Pancreas (tissue), 10 donors: ENCODE measurements at regions not wholly inside any gene's neighbourhood (a gene's known extent, or its start where the extent isn't known, plus 50 kb on each side); places are given as distances from the start of the nearest gene placed in this dataset.

ENCODE experiments used
- ATAC-seq, 4 donors: fragments of 200-7000 bp; cut with Tn5 transposase; one replicate each; pipeline versions ENCODE4 v1.8.0 to v1.9.1; 2020; ENCODE audit warnings: mild to moderate bottlenecking in 4 of 4, moderate library complexity in 4 of 4
- DNase-seq, 6 donors: peaks; one replicate each; pipeline ENCODE4 v3.0.0-alpha.2; 2020
- FAIRE-seq: peaks from 2 replicates; lab custom pipeline; 2012; peaks lifted over from hg19 to GRCh38; lab: Jason Lieb, UNC
- H3K27ac ChIP-seq, 4 donors: fragments of 200-600 bp; sonication (generic); 1 replicate in 3 of 4; 2 replicates in 1 of 4; pipeline versions ENCODE4 v1.5.0 to v1.8.0; 2020
- H3K27me3 ChIP-seq, 4 donors: fragments of 200-600 bp; one replicate each; pipeline ENCODE4 v1.8.0; 2021
- H3K36me3 ChIP-seq, 3 donors: fragments of 200-600 bp; sonication (generic) in 1 of 3; one replicate each; pipeline versions ENCODE4 v1.5.0 to v1.8.0; 2020 to 2021
- H3K4me1 ChIP-seq, 3 donors: fragments of 200-600 bp; one replicate each; pipeline ENCODE4 v1.8.0; 2021
- H3K4me3 ChIP-seq, 4 donors: fragments of 200-600 bp; sonication (generic) in 2 of 4; one replicate each; pipeline versions ENCODE4 v1.5.0 to v1.8.0; 2020 to 2021
- H3K9me3 ChIP-seq, 4 donors: fragments of 200-600 bp; one replicate each; pipeline ENCODE4 v1.8.0; 2021
- WGBS, 2 donors: extraction: QIAGEN DNeasy Blood & Tissue Kit; methylation state at CpG; one replicate each; pipeline ENCODE4 v1.1.7; 2013; 5-methylcytosine and 5-hydroxymethylcytosine counted together
- intact Hi-C, 3 donors: fragments of 100-400 bp; cut with DNase I; formaldehyde crosslinking; loops; one replicate each; pipeline versions ENCODE4 v1.11.1 to v1.14.2; 2022
- TF ChIP-seq, protein P1 (sequence below), 4 donors: fragments of 200-600 bp; sonication (generic) in 3 of 4; IDR thresholded peaks; one replicate each; pipeline versions ENCODE4 v1.5.0 to v1.8.0; 2021; ENCODE audit warnings: antibody characterized with exemption in 4 of 4
- donor health status: healthy with polysubstance abuse.
- donor health status: DM: no; HTN: no; CAD: no; lungs with moderate emphysema.
- donor health status: DM: no; HTN: no; CAD: no.
- donor health status: control.
- donor health status: control.
- donor health status: Bipolar disorder and iron deficiency.
- donor health status: DM: yes; HTN: yes; CAD: no.
- donor health status: DM: no; HTN: no; CAD: no.
- donor health status: DM: no; HTN: no; CAD: no.
- donor health status: DM: yes; HTN: yes; CAD: no.

DNA sequence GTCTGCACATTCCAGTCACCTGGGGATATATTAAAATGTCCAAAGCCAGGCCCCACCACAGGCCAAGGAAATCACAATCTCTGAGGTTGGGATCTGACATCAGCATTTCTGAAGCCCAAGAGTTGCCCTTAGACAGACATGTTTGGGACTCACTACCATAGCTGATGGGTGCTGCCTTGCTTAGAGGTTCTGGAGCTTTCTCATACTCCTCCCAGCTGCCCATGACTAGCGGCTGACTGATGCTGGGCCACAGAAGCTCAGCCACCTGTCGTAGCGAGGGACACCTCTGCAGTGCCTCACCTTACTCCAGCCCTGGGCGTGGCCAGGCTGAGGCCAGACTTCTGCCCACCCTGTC, 58.8 kb upstream of the XCR1 start:
- Histone ChIP-seq H3K27me3 (no peaks in the 10 kb centered on the region), H3K4me3 (no peak overlapping the region), H3K36me3 (no peaks in the 10 kb centered on the region), H3K4me1 (no peaks in the 10 kb centered on the region), H3K27ac (no peak overlapping the region), H3K9me3 (no peaks in the 10 kb centered on the region)
- ATAC-seq, result no peak
- no peak for DNase-seq
- intact Hi-C loops, result loop anchor here in 2 of 3 donors (10.0 kb wide), 3 partner anchors 151 to 321 kb away; partner anchors contain the start of gene CCR5 (in 1 of the 2)
- WGBS, 2 donors, result 88 to 94% methylated on average over 4 of the region's 4 CpGs
- TF ChIP-seq, protein P1, sequence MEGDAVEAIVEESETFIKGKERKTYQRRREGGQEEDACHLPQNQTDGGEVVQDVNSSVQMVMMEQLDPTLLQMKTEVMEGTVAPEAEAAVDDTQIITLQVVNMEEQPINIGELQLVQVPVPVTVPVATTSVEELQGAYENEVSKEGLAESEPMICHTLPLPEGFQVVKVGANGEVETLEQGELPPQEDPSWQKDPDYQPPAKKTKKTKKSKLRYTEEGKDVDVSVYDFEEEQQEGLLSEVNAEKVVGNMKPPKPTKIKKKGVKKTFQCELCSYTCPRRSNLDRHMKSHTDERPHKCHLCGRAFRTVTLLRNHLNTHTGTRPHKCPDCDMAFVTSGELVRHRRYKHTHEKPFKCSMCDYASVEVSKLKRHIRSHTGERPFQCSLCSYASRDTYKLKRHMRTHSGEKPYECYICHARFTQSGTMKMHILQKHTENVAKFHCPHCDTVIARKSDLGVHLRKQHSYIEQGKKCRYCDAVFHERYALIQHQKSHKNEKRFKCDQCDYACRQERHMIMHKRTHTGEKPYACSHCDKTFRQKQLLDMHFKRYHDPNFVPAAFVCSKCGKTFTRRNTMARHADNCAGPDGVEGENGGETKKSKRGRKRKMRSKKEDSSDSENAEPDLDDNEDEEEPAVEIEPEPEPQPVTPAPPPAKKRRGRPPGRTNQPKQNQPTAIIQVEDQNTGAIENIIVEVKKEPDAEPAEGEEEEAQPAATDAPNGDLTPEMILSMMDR (IDR thresholded peaks at IDR 0.05), result no peak
- no peak for FAIRE-seq

DNA sequence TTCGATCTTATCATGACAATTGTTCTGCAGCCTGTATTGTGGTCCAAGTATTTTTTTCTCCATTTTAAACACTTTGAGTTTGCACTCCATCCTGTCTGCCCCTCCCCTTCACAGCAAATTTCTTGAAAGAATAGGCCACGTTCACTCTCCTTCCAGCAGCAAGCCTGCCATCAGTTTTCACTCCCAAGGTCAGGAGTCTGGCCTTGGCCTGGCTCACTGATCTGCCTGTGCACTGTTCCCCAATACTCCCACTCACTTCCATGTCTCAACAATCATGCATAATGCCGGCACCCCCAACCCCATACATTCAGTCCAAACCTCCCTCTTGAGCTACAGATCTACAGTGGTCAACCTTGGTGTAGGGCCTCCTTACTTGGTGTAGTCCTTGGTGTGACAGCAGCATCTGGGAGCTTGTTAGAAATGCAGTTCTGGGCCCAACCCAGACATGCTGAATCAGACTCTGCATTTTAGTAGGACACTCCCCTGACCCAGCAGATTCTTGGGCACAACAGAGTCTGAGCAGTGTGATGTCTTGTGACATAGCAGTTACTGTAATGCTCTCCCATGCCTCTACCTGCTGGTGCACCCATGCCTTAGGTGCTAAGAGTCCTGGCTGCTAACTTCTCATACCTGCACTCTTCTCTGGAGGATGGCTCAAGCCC, 58.3 kb upstream of the XCR1 start:
- H3K27me3 ChIP-seq, result no peaks in the 10 kb centered on the region
- no peaks in the 10 kb centered on the region for H3K36me3 ChIP-seq
- no peak overlapping the region for H3K4me3 ChIP-seq
- ATAC-seq (no peak), DNase-seq (no peak), FAIRE-seq (no peak)
- H3K27ac ChIP-seq, result no peak overlapping the region
- TF ChIP-seq, protein P1 (IDR thresholded peaks at IDR 0.05), result no peak
- intact Hi-C loops, result loop anchor here in 2 of 3 donors (10.0 kb wide), 3 partner anchors 151 to 321 kb away; partner anchors contain the start of gene CCR5 (in 1 of the 2)
- 36 to 60% methylated on average over 3 of the region's 3 CpGs for WGBS, 2 donors
- H3K9me3 ChIP-seq, result no peaks in the 10 kb centered on the region
- H3K4me1 ChIP-seq, result no peaks in the 10 kb centered on the region

DNA sequence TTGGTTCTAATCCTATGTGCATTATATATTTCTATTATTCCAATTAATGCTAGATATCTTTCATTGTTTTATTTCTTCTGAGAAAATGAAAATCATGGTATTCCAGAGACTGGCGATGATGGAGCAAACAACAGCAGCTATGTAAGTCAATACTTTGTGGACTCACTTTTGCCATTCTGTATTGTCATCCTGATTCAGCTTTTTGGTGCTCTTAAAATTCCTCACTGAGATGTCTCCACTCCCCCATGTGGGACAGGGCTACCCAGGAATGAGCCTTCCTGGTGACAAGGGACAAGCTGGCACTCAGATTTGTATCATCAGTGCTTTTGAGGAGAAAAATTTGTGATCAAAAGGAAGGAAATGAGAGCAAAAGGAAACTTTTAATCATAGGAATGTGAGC, 56.7 kb upstream of the XCR1 start:
- Histone ChIP-seq H3K27me3 (no peaks in the 10 kb centered on the region), H3K27ac (no peak overlapping the region), H3K36me3 (no peaks in the 10 kb centered on the region), H3K4me3 (no peak overlapping the region), H3K9me3 (no peaks in the 10 kb centered on the region), H3K4me1 (no peaks in the 10 kb centered on the region)
- TF ChIP-seq, protein P1 (IDR thresholded peaks at IDR 0.05), result no peak
- DNase-seq (no peak), FAIRE-seq (no peak), ATAC-seq (no peak)
- WGBS, 2 donors, result 92 to 98% methylated on average over 1 of the region's 1 CpG
- intact Hi-C loops, result loop anchor here in 2 of 3 donors (10.0 kb wide), 3 partner anchors 149 to 319 kb away; partner anchors contain the start of gene CCR5 (in 1 of the 2)

DNA sequence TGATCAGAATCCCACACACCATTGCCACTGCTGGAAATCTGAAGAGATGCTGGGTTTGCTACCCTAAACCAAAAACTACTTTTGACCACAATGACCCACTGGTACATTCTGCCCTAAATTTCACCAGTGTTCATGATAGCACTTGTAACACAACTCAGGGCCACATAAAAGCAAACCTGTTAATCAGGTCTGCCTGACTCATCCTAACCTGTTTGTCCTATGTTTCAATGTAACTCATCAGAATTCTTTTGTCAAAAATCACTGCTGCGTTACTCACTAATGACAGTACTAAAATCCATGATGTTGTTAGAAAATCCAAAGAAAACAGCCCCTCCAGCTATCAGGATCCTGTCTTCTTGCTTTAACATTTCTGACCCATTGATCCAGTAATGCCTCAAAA, 55.6 kb upstream of the XCR1 start:
- DNase-seq (no peak), FAIRE-seq (no peak), ATAC-seq (no peak)
- no peaks in the 10 kb centered on the region for H3K4me1 ChIP-seq
- no peaks in the 10 kb centered on the region for H3K9me3 ChIP-seq
- no peaks in the 10 kb centered on the region for H3K27me3 ChIP-seq
- no peaks in the 10 kb centered on the region for H3K36me3 ChIP-seq
- TF ChIP-seq, protein P1 (IDR thresholded peaks at IDR 0.05), result no peak
- intact Hi-C loops, result loop anchor here in 2 of 3 donors (10.0 kb wide), 3 partner anchors 148 to 318 kb away; partner anchors contain the start of gene CCR5 (in 1 of the 2)
- no peak overlapping the region for H3K4me3 ChIP-seq
- whole genome bisulfite sequencing, 2 donors, result 85 to 90% methylated on average over 1 of the region's 1 CpG
- no peak overlapping the region for H3K27ac ChIP-seq

DNA sequence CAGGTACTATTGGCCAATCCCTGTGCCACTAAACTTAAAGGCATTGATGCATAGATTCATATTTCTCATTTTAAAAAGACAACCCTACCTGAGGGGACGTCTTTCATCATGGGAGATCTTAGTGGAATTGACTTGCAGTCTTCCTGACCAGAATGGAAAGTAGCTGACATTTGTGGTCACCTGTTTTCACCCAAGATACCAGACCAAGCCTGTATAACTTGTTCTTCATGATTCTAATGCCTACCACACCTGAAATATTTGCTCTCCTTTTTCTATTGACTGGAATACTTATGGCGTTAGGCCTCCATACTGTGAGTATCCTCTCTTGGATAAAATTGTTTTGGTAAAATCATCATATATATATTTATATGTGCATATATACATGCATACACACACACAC, 54.7 kb upstream of the XCR1 start:
- DNase-seq, result no peak
- TF ChIP-seq, protein P1 (IDR thresholded peaks at IDR 0.05), result no peak
- Histone ChIP-seq H3K36me3 (no peaks in the 10 kb centered on the region), H3K4me3 (no peak overlapping the region), H3K9me3 (no peaks in the 10 kb centered on the region), H3K27ac (no peak overlapping the region), H3K4me1 (no peaks in the 10 kb centered on the region), H3K27me3 (no peaks in the 10 kb centered on the region)
- ATAC-seq, result no peak
- no peak for FAIRE-seq
- intact Hi-C loops, result loop anchor here in 2 of 3 donors (10.0 kb wide), 3 partner anchors 147 to 317 kb away; partner anchors contain the start of gene CCR5 (in 1 of the 2)
- WGBS, 2 donors, result 55 to 66% methylated on average over 2 of the region's 2 CpGs
